Renal cortical epithelial cell (primary cell): ENCODE measurements at regions not wholly inside any gene's neighbourhood (a gene's known extent, or its start where the extent isn't known, plus 50 kb on each side); places are given as distances from the start of the nearest gene placed in this dataset.
"Not testable (repeated sequence)": the region's sequence is repeated elsewhere in the genome, so short reads cannot be mapped to it uniquely, and the experiment has no call there.

Source experiments
- DNase-seq: peaks from one replicate; pipeline ENCODE4 v3.0.0-alpha.2; 2011; ENCODE audit warnings: low read depth

GRCh38 chr16:59634004-59634579, 900.0 kb upstream of the GOT2 start:
- DNase-seq = no peak

- no peak for DNase-seq
Observed at GRCh38 chr16:59632276-59632855, 898.2 kb upstream of the GOT2 start.

DNA sequence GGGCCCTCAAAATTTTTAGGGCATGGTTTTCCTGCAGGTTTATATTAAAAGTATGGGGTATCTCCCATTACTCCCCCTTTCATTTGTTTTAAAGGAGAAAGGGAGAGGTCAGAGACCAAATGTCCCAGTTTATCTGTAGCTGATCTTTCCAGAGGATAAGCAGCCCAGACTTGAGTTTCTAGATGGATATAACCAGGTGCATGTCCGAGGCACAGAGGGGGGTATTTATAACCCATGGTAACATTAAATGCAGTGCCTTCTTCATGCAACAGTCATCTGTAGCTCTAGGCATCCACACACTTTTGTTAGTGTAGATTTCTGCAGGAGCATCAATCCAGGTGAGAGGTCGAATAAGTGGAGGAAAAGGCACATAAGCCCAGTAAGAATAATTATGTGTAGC, 890.3 kb upstream of the GOT2 start:
- not testable (repeated sequence) for DNase-seq

DNA sequence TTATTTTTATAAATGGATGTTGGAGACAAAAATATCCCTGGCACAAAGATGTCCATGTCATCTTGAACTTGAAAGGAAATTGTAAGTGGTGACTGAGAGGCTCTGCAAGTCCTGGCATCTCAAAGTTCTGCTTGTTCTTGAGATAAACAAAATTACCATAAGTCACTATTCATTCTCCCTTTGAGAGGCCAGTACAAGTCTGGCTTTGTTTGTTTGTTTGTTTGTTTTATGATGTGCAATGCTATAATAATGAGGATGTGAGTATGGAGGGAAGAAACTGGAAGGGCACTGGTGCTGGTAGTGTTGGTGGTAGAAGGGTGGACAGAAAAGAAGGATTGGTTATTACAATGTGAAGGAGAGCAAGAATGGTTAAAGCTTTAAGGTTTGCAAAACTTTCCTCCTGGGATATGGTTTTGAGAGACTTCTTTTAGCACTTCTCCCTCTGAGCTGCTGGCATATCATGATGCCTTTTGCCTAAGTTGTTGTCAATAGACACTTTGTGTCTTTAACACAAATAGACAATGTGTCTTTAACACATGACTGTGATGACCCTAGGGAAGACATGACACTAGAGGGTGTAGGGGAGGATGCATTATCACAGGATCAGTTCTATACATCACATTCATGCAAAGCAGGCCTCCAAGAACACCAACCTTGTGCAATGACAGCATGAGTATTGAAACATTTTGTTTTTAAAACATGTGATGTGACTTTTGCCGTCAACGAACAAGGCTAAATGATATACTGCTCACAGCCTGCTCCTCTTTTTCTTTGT, 880.5 kb upstream of the GOT2 start:
- no peak for DNase-seq

- not testable (repeated sequence) for DNase-seq
Observed at GRCh38 chr16:59612910-59613620, 878.9 kb upstream of the GOT2 start.

DNA sequence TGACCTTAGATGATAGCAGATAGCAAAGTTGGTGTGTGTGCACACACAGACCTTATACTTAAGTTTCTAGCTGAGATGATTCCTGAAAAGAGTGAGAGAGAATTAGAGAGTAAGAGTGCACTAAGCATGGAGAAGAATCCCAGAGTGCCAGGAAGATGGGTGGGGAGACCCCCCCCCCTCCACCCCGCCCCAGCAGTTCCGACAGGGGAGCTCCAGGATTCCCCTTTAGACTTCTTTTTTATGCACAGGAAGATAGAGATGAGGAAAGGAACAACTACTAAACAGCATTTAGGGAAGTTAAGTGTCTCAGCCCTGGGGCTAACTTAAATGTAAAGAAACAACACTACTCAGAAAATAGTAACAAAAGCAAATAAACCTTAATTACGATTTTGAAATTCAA, 878.0 kb upstream of the GOT2 start:
- no peak for DNase-seq

DNA sequence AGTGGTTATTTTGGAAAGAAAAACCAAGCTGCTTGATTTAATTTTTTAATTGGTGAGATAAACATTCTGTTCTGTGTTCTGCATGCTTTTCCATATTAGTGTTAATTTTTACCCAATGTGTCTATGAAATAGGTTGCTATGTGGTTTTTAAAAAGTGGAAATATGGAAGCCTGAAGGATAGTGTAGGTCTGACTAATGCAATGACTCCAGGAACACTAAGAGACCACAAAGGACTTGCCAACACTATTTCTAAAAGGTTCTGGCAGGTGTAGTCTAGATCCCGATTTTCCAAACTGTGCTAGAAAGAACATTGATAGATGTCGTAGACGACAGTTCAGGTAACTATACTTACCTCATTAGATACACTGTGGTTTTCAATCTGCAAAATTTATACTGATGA, 877.4 kb upstream of the GOT2 start:
- DNase-seq = no peak

- no peak for DNase-seq
Observed at GRCh38 chr16:59605706-59606105, 871.6 kb upstream of the GOT2 start.

- no peak for DNase-seq
Observed at GRCh38 chr16:59604354-59604753, 870.2 kb upstream of the GOT2 start.

DNA sequence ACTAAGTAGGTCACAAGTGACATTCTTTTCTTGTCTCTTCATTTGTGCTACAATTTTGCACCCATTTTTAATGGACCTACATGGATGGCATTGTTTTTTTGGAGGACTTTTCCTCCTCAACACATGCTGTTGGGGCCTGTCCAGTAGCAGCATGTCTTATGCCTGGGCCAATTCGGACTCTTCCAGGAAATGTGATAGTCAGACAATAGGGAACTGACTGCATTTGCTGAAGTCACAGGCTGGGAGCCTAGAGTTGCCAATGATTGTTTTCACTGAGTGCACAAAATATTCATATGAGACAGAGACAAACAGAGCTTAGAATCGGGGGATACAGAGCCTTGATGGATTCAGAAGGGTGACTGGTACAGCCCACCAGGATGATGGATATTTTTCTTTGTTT, 867.3 kb upstream of the GOT2 start:
- DNase-seq = no peak

DNA sequence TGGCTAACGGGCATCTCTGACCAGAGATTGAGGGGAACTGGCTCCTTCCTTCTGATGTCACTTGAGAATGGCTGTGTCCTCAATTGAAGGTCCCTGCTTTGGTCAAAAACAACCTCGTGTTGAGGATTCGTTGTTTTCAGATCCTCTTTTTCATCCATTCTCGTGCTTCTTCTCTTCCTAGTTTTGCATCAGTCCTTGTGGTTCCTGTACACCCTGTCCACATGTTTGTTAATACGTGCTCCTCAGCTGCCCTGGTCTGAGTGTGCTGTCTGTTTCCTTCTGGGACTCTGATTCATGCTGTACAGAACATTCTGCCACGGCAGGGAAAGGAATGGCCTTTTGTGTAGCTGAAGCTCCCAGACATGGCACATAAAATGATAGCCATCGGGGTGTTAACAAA, 863.2 kb upstream of the GOT2 start:
- DNase-seq = no peak

GRCh38 chr16:59596693-59597092, 862.6 kb upstream of the GOT2 start:
- DNase-seq = no peak

DNA sequence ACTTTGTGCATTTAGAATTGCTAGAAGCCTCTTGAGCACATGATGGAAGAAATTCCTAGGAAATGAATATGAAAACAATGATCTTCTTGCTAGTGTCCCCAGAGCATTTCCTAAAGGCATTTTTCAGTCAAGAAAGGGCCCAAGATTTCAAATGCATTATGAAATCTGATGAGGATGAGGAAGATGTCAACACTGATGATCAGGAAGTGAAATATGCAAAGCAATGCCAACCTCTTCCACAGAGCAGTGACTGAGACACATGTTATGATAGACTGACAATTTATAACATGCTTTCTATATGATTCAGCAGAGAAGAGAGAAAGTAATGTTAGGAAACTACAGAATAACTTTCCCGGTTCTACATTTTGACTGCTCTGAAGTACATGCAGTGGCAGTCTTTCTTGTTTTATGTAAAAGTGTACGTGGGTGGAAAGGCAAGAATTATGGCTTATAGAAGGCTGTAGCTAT, 859.1 kb upstream of the GOT2 start:
- DNase-seq = no peak

- no peak for DNase-seq
Observed at GRCh38 chr16:59591480-59591879, 857.4 kb upstream of the GOT2 start.

DNA sequence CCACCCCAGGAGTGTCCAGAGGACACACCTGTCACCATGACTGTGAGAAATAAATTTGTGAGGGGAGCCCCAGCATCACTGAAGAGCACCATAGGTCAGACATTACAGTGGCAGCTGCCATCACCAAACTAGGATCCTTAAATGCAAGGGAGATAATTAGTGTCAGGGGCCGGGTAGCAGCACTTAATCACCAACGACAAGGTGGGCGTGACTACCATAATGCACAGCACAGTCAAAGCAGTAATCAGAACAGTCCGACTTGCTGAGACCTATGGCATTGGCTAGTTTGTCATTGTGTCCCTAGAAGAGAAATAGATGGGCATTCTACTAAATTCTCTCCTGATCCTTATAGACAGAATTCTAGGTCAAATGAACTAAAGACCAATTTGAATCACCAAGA, 856.7 kb upstream of the GOT2 start:
- no peak for DNase-seq

DNA sequence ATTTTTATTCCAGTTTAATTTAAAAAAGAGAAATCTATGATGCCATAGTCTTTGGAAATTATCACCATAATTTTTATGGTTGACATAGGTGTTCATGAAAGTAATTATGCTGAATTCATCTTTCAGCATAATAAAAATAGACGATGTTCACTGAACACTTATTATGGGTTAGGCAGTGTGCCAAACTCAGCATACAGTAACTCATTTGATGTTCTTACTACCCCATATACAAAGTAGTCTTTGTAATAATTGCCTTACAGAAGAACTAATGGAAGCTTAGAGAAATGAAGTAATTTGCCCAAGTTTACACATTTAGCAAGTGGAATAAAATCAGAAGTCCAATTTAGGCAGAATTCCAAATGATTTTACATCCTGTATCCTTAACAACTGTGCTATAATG, 852.2 kb upstream of the GOT2 start:
- no peak for DNase-seq

- DNase-seq = no peak
Observed at GRCh38 chr16:59574296-59574695, 840.2 kb upstream of the GOT2 start.

- DNase-seq = no peak
Observed at GRCh38 chr16:59573528-59574271, 839.6 kb upstream of the GOT2 start.

DNA sequence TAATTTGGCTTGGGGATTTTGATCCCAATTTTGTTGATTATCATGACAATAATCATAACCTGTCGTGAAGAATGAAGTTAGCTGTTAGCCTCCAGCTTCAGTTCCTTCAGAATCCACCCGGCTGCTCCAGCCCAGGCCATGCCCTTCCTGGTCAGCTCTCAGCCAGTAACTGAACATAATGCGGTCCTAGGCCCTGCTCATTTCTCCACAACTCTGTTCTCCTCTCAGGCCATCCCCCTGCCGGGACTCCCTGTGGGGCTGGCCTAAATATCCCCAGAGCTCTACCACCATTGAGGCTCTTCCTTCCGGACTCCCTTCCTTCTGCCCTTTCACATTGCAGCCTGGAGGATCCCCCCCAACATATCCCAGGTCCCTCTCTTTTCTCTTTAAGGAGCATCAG, 833.4 kb upstream of the GOT2 start:
- DNase-seq = no peak

DNA sequence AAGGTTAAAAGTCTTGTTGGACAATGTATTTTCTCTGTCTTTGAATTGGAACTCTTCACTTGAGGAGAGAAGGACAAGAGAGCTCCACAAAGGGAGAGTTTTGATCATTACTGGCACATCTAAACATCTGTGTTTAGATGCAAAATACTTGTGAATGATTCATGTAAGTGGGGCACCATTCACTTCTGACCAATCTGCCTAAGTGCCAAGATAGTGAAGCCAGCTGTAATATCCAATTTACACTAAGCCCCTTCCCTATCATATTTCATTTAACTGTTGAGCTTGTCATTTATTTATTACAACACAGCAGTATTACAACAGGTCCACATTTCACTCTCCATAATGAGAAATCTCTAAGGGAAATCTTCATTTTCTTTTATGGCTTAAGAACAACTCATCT, 832.3 kb upstream of the GOT2 start:
- DNase-seq = no peak

DNA sequence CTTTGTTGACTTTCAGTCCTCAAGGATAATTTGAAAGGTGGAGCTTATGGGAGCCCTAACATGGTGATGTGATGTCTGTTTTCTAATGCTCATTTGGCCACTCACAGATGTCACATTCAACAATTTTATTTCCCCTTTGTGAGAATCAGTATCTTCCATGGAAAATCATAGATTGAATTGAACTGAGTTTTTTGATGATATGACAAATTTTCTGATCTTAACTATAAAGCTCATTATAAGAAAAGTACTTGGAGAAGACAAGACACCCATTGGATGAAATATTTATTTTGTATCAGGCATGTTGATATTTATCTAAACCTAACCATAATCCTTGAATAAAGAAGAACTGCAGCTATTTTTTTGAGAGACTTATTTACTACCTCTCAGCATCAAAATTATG, 824.6 kb upstream of the GOT2 start:
- DNase-seq = no peak

GRCh38 chr16:59552164-59552563, 818.0 kb upstream of the GOT2 start:
- DNase-seq = no peak
